Naive thymus-derived CD8-positive, alpha-beta T cell (primary cell): ENCODE measurements at regions not wholly inside any gene's neighbourhood (a gene's known extent, or its start where the extent isn't known, plus 50 kb on each side); places are given as distances from the start of the nearest gene placed in this dataset.
"Not testable (repeated sequence)": the region's sequence is repeated elsewhere in the genome, so short reads cannot be mapped to it uniquely, and the experiment has no call there.

Experiments used
- ATAC-seq, 2 donors: fragments of 150-1000 bp; cut with Tn5 transposase in 1 of 2; sonication (Bioruptor Pico), chemical (Tn5 transposase) in 1 of 2; 1 replicate in 1 of 2; 2 replicates in 1 of 2; pipeline ENCODE4 v1.10.0; 2021; ENCODE audit warnings: mild to moderate bottlenecking in 2 of 2, moderate library complexity in 2 of 2
- POLR2A ChIA-PET: fragments of 350-600 bp; sonication (Branson Sonifier 250); formaldehyde crosslinking; loops from one replicate; lab custom pipeline; 2021; ENCODE audit warnings: antibody characterized with exemption; lab: Charles Lee
- DNase-seq, 10 donors: peaks; one replicate each; pipeline versions ENCODE4 v3.0.0 to v3.0.0-alpha.2; 2020 to 2022
- H3K27ac Mint-ChIP-seq, 10 donors: one replicate each; pipeline ENCODE4 v1.8.0; 2020 to 2022; ENCODE audit warnings: mild to moderate bottlenecking in 10 of 10, mixed read lengths in 10 of 10, moderate library complexity in 4 of 10, inconsistent platforms in 1 of 10
- H3K27me3 Mint-ChIP-seq, 5 donors: one replicate each; pipeline ENCODE4 v1.8.0; 2021 to 2022; ENCODE audit warnings: mixed read lengths in 5 of 5
- H3K36me3 Mint-ChIP-seq, 3 donors: one replicate each; pipeline ENCODE4 v1.8.0; 2020 to 2022; ENCODE audit warnings: mixed read lengths in 3 of 3, mild to moderate bottlenecking in 2 of 3, inconsistent platforms in 1 of 3
- H3K4me1 Mint-ChIP-seq, 4 donors: one replicate each; pipeline ENCODE4 v1.8.0; 2021 to 2022; ENCODE audit warnings: mixed read lengths in 4 of 4
- H3K4me3 Mint-ChIP-seq, 10 donors: one replicate each; pipeline ENCODE4 v1.8.0; 2020 to 2022; ENCODE audit warnings: mild to moderate bottlenecking in 10 of 10, mixed read lengths in 10 of 10, moderate library complexity in 6 of 10, inconsistent platforms in 1 of 10
- H3K9me3 Mint-ChIP-seq, 9 donors: one replicate each; pipeline ENCODE4 v1.8.0; 2020 to 2022; ENCODE audit warnings: mixed read lengths in 9 of 9, mild to moderate bottlenecking in 3 of 9, inconsistent platforms in 1 of 9, moderate library complexity in 1 of 9

DNA sequence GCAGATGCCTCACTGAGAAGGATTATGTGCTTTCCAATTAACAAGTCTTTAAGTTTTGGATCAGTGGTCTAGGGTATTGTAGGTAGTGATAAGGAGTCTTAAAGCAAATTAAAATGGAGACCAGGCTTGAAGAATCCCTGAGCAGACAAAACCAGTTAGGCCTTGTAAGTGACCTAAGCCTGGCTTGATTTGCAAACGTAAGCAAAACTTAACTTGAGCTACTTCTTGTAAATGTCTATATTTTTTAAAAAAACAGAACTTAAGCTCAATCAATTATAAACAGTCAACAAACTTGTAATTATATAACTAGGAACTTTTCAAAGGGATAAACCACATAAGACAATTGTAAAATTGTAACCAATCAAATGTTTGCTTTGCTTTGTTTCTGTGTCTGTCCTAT is 72.7 kb upstream of the NALF2 start:
- Mint-ChIP-seq H3K27ac (no peak overlapping the region), H3K9me3 (peaks cover 0 to 9% (median 0%) of the 10 kb centered on the region in 9 donors), H3K4me1 (no peaks in the 10 kb centered on the region), H3K4me3 (no peak overlapping the region), H3K27me3 (peaks cover 0 to 27% (median 6%) of the 10 kb centered on the region in 5 donors), H3K36me3 (no peaks in the 10 kb centered on the region)
- ATAC-seq (no peak), DNase-seq (no peak)
- POLR2A ChIA-PET = no interaction called here

DNA sequence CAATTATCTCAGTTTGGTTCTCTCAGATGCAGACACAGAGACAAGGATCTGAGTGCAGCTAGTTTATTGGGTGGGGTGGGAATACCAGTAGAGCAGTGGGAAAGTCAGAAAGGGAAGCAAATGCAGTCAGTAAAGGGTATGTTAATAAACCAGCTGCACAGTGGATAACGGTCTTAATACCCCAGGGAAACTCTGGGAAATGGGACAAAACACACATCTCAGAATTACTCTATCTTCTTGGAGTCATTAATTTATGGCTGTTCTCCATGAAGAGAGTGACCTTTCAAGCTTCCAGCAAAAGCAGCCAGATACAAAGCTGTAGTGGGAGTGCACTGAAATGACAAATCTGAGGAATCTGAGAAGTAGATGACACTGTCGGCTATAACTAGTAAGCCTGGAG is 73.3 kb upstream of the NALF2 start:
- no peak overlapping the region for H3K4me3 Mint-ChIP-seq
- H3K27ac Mint-ChIP-seq = no peak overlapping the region
- no peak for ATAC-seq
- DNase-seq = no peak
- peaks cover 0 to 6% (median 0%) of the 10 kb centered on the region in 9 donors for H3K9me3 Mint-ChIP-seq
- H3K4me1 Mint-ChIP-seq = no peaks in the 10 kb centered on the region
- H3K36me3 Mint-ChIP-seq = no peaks in the 10 kb centered on the region
- H3K27me3 Mint-ChIP-seq = peaks cover 0 to 27% (median 6%) of the 10 kb centered on the region in 5 donors
- POLR2A ChIA-PET = no interaction called here

DNA sequence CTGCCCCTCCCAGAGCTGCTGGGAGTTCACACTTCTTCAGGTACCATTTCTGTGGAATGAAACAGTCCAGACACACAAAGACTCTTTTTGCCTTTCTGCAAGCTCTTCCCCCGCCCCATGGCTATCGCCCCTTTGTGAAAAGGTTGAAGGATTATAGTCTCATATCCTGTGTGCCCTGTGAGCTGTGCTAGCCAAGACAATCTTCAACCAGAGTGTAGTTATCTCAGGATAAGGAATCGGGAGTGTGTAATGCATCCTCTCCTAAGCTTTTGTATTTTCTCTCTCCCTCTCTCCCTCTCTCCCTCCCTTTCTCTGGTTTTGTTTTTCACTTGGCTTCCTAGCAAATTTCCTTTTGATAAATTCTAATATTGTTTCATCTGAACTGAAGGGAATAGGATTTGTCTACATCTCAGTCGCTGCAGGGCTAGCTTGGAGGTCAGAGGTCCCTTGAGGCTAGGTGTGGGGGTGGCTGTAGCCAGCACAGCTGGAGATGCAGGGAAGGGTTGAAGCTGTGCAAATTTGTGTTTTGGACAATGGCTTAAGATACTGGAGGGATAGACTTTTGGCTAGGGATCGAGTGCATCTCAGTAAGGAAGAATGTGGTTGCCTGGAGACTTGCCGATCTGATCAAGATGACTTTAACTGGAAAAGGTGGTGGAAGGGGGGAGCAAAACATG is 74.6 kb upstream of the NALF2 start:
- Mint-ChIP-seq H3K27ac (no peak overlapping the region), H3K27me3 (peaks cover 2 to 27% (median 6%) of the 10 kb centered on the region in 5 donors), H3K36me3 (no peaks in the 10 kb centered on the region), H3K4me3 (no peak overlapping the region), H3K9me3 (peaks cover 0 to 2% (median 0%) of the 10 kb centered on the region in 9 donors), H3K4me1 (no peaks in the 10 kb centered on the region)
- no peak for ATAC-seq
- POLR2A ChIA-PET = no interaction called here
- DNase-seq = no peak

DNA sequence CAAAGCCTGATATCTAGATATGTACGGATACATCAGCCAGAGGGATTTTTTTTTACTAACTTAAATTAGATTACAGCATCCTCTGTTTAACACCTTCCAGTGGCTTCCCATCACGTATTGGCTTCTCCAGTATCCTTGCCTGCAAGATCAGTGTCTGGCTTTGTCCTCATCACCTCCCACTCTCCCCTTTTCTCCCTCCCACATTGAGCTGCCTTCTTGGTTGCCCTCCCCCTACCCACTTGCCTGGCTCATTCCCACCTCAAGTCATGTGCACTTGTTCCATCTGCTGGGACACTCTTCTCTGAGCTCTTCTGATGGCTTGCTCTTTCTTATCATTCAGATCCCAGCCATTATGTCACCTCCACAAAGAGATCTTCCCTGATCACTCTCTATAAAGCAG is 75.9 kb upstream of the NALF2 start:
- Mint-ChIP-seq H3K4me3 (no peak overlapping the region), H3K27ac (no peak overlapping the region), H3K4me1 (no peaks in the 10 kb centered on the region), H3K27me3 (peaks cover 2 to 27% (median 6%) of the 10 kb centered on the region in 5 donors), H3K36me3 (no peaks in the 10 kb centered on the region), H3K9me3 (peaks cover 0 to 4% (median 0%) of the 10 kb centered on the region in 9 donors)
- DNase-seq (no peak), ATAC-seq (no peak)
- POLR2A ChIA-PET = no interaction called here

DNA sequence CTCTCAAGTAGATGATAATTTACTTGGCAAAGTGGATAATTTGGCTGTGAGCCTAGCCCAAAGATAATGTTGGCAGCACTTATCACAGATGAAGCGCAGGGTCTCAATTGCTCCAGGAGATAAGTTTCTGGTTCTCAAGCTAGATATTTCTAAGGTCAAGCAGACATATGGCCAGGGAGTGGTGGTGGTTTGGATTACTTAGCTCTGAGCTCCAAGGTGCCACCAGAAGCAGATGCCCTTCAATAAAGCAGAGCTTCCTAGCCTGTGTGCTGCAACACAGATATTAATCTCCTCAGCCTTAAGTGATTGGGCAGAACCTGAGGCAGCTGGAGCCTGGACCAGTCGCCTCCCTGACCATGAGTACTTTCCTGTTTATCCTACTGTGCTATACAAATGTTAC is 79.2 kb upstream of the NALF2 start:
- ATAC-seq = no peak
- Mint-ChIP-seq H3K27me3 (peaks cover 2 to 25% (median 5%) of the 10 kb centered on the region in 5 donors), H3K9me3 (peaks cover 0 to 11% (median 0%) of the 10 kb centered on the region in 9 donors), H3K27ac (no peak overlapping the region), H3K4me3 (no peak overlapping the region), H3K4me1 (no peaks in the 10 kb centered on the region), H3K36me3 (no peaks in the 10 kb centered on the region)
- POLR2A ChIA-PET = no interaction called here
- no peak for DNase-seq

DNA sequence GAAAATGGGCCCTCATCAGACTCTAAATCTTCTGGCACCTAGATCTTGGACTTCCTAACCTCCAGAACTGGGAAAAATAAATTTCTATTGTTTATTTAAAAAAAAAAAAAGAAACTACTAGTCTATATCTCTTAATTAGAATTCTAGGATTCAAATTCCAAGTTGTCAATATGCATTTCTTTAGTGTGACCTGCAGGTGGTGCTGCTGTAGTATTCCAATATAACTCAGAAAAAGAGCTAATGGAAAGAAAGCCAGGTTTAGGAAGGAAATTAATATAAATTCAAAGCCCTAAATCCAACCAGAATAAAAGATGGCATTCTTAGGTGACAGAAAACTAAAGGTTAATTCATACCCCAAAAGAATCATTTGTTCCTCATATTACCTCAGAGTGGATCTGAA is 80.0 kb upstream of the NALF2 start:
- Mint-ChIP-seq H3K27me3 (peaks cover 2 to 18% (median 4%) of the 10 kb centered on the region in 5 donors), H3K4me3 (no peak overlapping the region), H3K27ac (no peak overlapping the region), H3K4me1 (no peaks in the 10 kb centered on the region), H3K36me3 (no peaks in the 10 kb centered on the region), H3K9me3 (peaks cover 0 to 11% (median 0%) of the 10 kb centered on the region in 9 donors)
- POLR2A ChIA-PET = no interaction called here
- ATAC-seq (no peak), DNase-seq (no peak)

DNA sequence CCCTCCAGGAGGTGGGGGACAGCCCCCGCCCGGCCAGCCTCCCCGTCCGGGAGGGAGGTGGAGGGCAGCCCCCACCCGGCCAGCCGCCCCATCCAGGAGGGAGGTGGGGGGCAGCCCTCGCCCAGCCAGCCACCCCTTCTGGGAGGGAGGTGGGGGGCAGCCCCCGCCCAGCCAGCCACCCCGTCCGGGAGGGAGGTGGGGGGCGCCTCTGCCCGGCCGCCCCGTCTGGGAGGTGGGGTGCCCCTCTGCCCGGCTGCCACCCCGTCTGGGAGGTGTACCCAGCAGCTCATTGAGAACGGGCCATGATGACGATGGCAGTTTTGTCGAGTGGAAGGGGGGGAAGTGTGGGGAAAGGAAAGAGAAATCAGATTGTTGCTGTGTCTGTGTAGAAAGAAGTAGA is 81.9 kb upstream of the NALF2 start:
- H3K27ac Mint-ChIP-seq, POLR2A ChIA-PET, ATAC-seq: not testable (repeated sequence)

DNA sequence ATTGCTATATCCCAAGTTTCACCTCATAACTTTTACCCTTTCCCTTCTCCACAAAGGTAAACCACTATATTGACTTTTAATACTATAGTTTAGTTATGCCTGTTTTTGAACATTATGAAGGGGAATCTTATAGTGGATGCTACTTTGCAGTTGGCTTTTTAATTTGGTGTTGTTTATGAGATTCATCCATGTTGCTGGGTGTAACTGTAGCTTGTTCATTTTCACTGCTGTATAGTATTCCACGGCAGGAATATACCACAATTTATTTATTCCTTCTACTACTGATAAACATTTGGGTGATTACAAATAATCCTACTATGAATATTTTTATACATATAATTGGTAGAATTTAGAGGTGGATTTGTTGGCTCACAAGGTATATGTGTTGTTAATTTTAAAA is 88.4 kb upstream of the NALF2 start:
- no peak overlapping the region for H3K27ac Mint-ChIP-seq
- peaks cover 0 to 4% (median 0%) of the 10 kb centered on the region in 5 donors for H3K27me3 Mint-ChIP-seq
- H3K9me3 Mint-ChIP-seq = peaks cover 0 to 6% (median 0%) of the 10 kb centered on the region in 9 donors
- POLR2A ChIA-PET = no interaction called here
- ATAC-seq (no peak), DNase-seq (no peak)
- H3K4me1 Mint-ChIP-seq = no peaks in the 10 kb centered on the region
- H3K36me3 Mint-ChIP-seq = no peaks in the 10 kb centered on the region
- no peak overlapping the region for H3K4me3 Mint-ChIP-seq

More for the DNA sequence above, 81.9 kb upstream of the NALF2 start:
- H3K27me3 Mint-ChIP-seq, DNase-seq, H3K4me3 Mint-ChIP-seq, H3K36me3 Mint-ChIP-seq, H3K4me1 Mint-ChIP-seq: not testable (repeated sequence)
- H3K9me3 Mint-ChIP-seq = peaks cover 0 to 11% (median 0%) of the 10 kb centered on the region in 9 donors

DNA sequence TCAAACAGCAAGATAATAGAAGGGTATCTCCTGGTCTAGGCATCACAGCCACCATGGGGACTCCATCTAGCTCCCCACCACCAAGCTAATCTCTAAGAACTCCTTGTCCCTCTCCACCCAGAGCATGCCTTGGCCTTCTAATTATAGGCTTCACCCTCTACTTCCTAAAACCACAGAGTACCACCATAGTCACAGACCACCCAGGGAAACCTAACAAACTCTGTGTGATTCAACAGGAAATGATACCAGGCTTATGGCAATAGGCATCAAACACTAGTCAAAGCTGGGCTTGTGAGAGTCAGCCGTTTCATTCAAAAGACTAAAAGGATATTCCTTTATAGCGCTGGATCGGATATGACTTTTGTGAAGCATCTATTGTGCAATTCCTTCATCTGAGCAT is 91.5 kb upstream of the NALF2 start:
- Mint-ChIP-seq H3K4me1 (no peaks in the 10 kb centered on the region), H3K4me3 (no peak overlapping the region), H3K36me3 (no peaks in the 10 kb centered on the region), H3K27me3 (no peaks in the 10 kb centered on the region), H3K9me3 (peaks cover 0 to 6% (median 0%) of the 10 kb centered on the region in 9 donors), H3K27ac (no peak overlapping the region)
- DNase-seq (no peak), ATAC-seq (no peak)
- POLR2A ChIA-PET = no interaction called here

DNA sequence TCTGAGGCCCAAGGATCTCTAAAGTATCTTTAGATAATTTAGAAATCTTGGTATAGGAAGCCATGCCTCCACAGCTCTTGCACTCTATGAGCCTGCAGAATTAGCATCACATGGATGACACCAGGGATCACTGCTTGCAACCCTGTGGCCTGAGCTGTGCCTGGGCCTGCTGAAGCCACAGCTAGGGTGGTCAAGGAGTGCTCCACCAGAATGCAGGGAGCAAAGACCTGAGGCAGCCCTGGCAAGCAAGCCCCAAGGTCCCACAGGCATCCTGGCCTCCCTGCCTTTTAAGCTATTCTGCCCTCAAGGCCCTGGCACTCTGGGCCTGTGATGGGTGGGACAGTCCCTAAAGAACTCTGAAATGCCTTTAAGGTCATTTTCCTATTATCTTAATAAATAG is 105.2 kb upstream of the NALF2 start:
- Mint-ChIP-seq H3K4me3 (no peak overlapping the region), H3K27ac (no peak overlapping the region), H3K27me3 (peaks cover 0 to 4% (median 0%) of the 10 kb centered on the region in 5 donors), H3K4me1 (no peaks in the 10 kb centered on the region), H3K9me3 (no peaks in the 10 kb centered on the region), H3K36me3 (no peaks in the 10 kb centered on the region)
- POLR2A ChIA-PET = no interaction called here
- DNase-seq (no peak), ATAC-seq (no peak)

DNA sequence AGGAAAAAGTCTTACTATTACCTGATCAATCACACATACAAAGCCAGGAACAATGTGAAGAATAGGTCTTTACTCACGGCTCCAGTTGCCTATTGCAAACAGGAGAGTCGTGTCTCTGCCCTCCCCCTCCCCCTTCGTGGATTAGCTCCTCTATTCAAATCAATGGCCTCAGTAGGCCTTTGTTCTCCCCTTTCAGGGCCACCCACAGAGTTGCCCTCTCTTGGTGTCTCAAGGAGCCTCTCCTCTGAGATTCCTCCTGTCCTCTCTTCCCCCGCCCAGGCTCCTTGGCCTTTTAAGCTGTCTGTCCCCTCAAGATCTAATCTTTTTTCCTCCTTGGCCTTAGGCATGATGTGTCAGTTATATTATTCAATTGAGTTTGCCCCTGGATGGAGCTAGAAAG is 107.2 kb upstream of the NALF2 start:
- POLR2A ChIA-PET = no interaction called here
- H3K27me3 Mint-ChIP-seq = peaks cover 0 to 4% (median 0%) of the 10 kb centered on the region in 5 donors
- H3K9me3 Mint-ChIP-seq = no peaks in the 10 kb centered on the region

DNA sequence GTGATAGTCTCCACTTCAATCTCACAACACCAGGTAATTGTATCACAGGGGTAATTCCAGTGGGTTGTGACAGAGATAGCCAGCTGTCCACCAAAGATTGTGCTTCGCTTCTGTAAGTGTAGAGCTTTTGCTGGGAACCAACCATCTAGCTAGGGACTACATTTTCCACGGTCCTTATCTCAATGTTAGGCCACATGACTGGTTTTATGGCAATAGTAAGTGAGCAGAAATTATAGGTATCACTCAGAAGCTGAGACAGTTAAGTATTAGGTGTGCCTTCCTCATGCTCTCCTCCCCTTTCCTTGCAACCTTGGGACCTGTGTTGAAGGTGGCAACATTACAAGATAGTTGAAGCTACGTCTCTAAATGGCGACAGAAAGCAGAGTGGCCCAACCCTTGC is 108.8 kb upstream of the NALF2 start:
- DNase-seq = no peak
- ATAC-seq = no peak
- Mint-ChIP-seq H3K4me3 (no peak overlapping the region), H3K36me3 (no peaks in the 10 kb centered on the region), H3K9me3 (no peaks in the 10 kb centered on the region), H3K27me3 (peaks cover 0 to 9% (median 2%) of the 10 kb centered on the region in 5 donors), H3K4me1 (no peaks in the 10 kb centered on the region), H3K27ac (no peak overlapping the region)
- POLR2A ChIA-PET = no interaction called here

More for the DNA sequence above, 107.2 kb upstream of the NALF2 start:
- Mint-ChIP-seq H3K4me1 (no peaks in the 10 kb centered on the region), H3K4me3 (no peak overlapping the region), H3K27ac (no peak overlapping the region), H3K36me3 (no peaks in the 10 kb centered on the region)
- ATAC-seq = no peak
- DNase-seq = no peak

DNA sequence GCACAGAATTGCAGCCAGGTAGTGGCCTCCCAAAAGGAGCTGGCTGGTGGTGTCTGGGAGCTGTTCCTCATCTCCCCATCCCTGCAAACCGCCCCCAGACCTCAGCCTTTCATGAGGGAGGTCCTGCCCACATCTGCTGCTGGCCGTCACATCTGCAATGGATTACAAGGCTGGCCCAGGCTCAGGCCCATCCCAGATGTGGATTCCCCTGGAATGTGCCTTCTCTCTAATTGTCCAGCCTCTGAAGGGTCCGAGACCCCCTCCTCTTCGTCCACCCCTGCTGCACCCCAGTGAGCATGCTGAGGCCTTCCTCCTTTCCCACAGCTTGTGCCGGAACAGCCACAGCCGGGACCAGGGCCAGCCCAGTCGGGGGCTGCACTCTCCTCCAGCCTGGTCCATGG is 115.0 kb upstream of the NALF2 start:
- H3K4me1 Mint-ChIP-seq = peaks cover 0 to 2% (median 0%) of the 10 kb centered on the region in 4 donors
- POLR2A ChIA-PET = no interaction called here
- no peak overlapping the region for H3K27ac Mint-ChIP-seq
- ATAC-seq (no peak), DNase-seq (no peak)
- H3K27me3 Mint-ChIP-seq = peaks cover 2 to 34% (median 5%) of the 10 kb centered on the region in 5 donors
- H3K4me3 Mint-ChIP-seq = no peak overlapping the region
- no peaks in the 10 kb centered on the region for H3K36me3 Mint-ChIP-seq
- no peaks in the 10 kb centered on the region for H3K9me3 Mint-ChIP-seq

DNA sequence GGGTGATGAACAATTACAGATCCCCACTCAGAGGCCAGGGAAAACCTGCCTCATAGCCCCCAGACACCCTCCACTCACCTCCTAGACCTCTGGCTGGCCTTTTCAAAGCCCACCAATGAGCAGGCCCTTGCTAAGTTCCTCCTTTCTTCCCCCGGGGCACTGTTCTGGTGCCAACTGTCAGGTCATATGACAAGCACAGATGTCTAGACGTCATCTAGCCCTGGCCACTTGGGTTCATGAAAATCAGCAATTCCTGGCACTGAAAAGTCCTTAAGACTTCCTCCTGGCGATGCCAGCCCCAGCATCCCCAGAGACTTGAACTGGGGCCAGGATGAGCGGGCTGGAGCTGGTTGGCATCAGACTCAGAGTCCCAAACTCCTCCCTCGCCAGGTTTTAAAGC is 115.6 kb upstream of the NALF2 start:
- peaks cover 0 to 2% (median 0%) of the 10 kb centered on the region in 4 donors for H3K4me1 Mint-ChIP-seq
- no peak for DNase-seq
- no peaks in the 10 kb centered on the region for H3K9me3 Mint-ChIP-seq
- H3K4me3 Mint-ChIP-seq = no peak overlapping the region
- ATAC-seq = no peak
- no peaks in the 10 kb centered on the region for H3K36me3 Mint-ChIP-seq
- POLR2A ChIA-PET = no interaction called here
- H3K27ac Mint-ChIP-seq = peak overlapping the region in 1 of 10 donors; percentile 24
- H3K27me3 Mint-ChIP-seq = peaks cover 2 to 34% (median 5%) of the 10 kb centered on the region in 5 donors
